ENCODE measurements at regions not wholly inside any gene's neighbourhood (a gene's known extent, or its start where the extent isn't known, plus 50 kb on each side); places are given as distances from the start of the nearest gene placed in this dataset.

- H3K4me1 Mint-ChIP-seq (ENCODE audit: unreplicated experiment): peaks cover 11% of the 10 kb centered on the region
- H3K27ac Mint-ChIP-seq: no peak overlapping the region
- no peak for DNase-seq (ENCODE audit: extremely low spot score, unreplicated experiment)
- H3K36me3 Mint-ChIP-seq: no peaks in the 10 kb centered on the region
- peaks cover 49% of the 10 kb centered on the region for H3K27me3 Mint-ChIP-seq
- H3K9me3 Mint-ChIP-seq: no peaks in the 10 kb centered on the region
- no peak for TF ChIP-seq CTCF (conservative IDR thresholded peaks at IDR 0.05)
- H3K4me3 Mint-ChIP-seq: no peak overlapping the region
Observed at GRCh38 chr11:69923641-69924307, 104.6 kb upstream of the FGF3 start.

GRCh38 chr11:69924308-69925161 lies 105.3 kb upstream of the FGF3 start:
- no peaks in the 10 kb centered on the region for H3K9me3 Mint-ChIP-seq
- TF ChIP-seq CTCF (conservative IDR thresholded peaks at IDR 0.05): no peak
- peaks cover 47% of the 10 kb centered on the region for H3K27me3 Mint-ChIP-seq
- H3K27ac Mint-ChIP-seq: peak overlapping the region; percentile 6
- no peak for DNase-seq (ENCODE audit: extremely low spot score, unreplicated experiment)
- H3K36me3 Mint-ChIP-seq: no peaks in the 10 kb centered on the region
- peaks cover 11% of the 10 kb centered on the region for H3K4me1 Mint-ChIP-seq (ENCODE audit: unreplicated experiment)
- H3K4me3 Mint-ChIP-seq: no peak overlapping the region

GRCh38 chr11:69925366-69926196 lies 106.4 kb upstream of the FGF3 start:
- Mint-ChIP-seq H3K36me3 (no peaks in the 10 kb centered on the region), H3K9me3 (no peaks in the 10 kb centered on the region), H3K27me3 (peaks cover 48% of the 10 kb centered on the region), H3K27ac (no peak overlapping the region), H3K4me1 (ENCODE audit: unreplicated experiment) (peaks cover 11% of the 10 kb centered on the region), H3K4me3 (no peak overlapping the region)
- no peak for TF ChIP-seq CTCF (conservative IDR thresholded peaks at IDR 0.05)
- no peak for DNase-seq (ENCODE audit: extremely low spot score, unreplicated experiment)

- Mint-ChIP-seq H3K9me3 (no peaks in the 10 kb centered on the region), H3K27ac (no peak overlapping the region), H3K27me3 (peaks cover 48% of the 10 kb centered on the region), H3K4me1 (ENCODE audit: unreplicated experiment) (peaks cover 11% of the 10 kb centered on the region), H3K36me3 (no peaks in the 10 kb centered on the region), H3K4me3 (no peak overlapping the region)
- no peak for TF ChIP-seq CTCF (conservative IDR thresholded peaks at IDR 0.05)
- no peak for DNase-seq (ENCODE audit: extremely low spot score, unreplicated experiment)
Observed at GRCh38 chr11:69926376-69927050, 107.3 kb upstream of the FGF3 start.

GRCh38 chr11:69928121-69928520 lies 108.9 kb upstream of the FGF3 start:
- no peak for DNase-seq (ENCODE audit: extremely low spot score, unreplicated experiment)
- peaks cover 46% of the 10 kb centered on the region for H3K27me3 Mint-ChIP-seq
- TF ChIP-seq CTCF (conservative IDR thresholded peaks at IDR 0.05): no peak
- H3K36me3 Mint-ChIP-seq: no peaks in the 10 kb centered on the region
- no peak overlapping the region for H3K4me3 Mint-ChIP-seq
- H3K4me1 Mint-ChIP-seq (ENCODE audit: unreplicated experiment): peaks cover 21% of the 10 kb centered on the region
- no peak overlapping the region for H3K27ac Mint-ChIP-seq
- H3K9me3 Mint-ChIP-seq: no peaks in the 10 kb centered on the region
